ENCODE measurements at regions not wholly inside any gene's neighbourhood (a gene's known extent, or its start where the extent isn't known, plus 50 kb on each side); places are given as distances from the start of the nearest gene placed in this dataset.

- TF ChIP-seq, protein P1, sequence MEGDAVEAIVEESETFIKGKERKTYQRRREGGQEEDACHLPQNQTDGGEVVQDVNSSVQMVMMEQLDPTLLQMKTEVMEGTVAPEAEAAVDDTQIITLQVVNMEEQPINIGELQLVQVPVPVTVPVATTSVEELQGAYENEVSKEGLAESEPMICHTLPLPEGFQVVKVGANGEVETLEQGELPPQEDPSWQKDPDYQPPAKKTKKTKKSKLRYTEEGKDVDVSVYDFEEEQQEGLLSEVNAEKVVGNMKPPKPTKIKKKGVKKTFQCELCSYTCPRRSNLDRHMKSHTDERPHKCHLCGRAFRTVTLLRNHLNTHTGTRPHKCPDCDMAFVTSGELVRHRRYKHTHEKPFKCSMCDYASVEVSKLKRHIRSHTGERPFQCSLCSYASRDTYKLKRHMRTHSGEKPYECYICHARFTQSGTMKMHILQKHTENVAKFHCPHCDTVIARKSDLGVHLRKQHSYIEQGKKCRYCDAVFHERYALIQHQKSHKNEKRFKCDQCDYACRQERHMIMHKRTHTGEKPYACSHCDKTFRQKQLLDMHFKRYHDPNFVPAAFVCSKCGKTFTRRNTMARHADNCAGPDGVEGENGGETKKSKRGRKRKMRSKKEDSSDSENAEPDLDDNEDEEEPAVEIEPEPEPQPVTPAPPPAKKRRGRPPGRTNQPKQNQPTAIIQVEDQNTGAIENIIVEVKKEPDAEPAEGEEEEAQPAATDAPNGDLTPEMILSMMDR (IDR thresholded peaks at IDR 0.05) = no peak
- TF ChIP-seq POLR2A (IDR thresholded peaks at IDR 0.05) = no peak
Observed at GRCh38 chr3:5606884-5607472, 419.5 kb downstream of the EDEM1 start.
